GM12864 (cell line): ENCODE measurements at regions not wholly inside any gene's neighbourhood (a gene's known extent, or its start where the extent isn't known, plus 50 kb on each side); places are given as distances from the start of the nearest gene placed in this dataset.

Source experiments
- DNase-seq: peaks from one replicate; pipeline ENCODE4 v3.0.0-alpha.2; 2011; ENCODE audit warnings: low read depth
- H3K4me3 ChIP-seq: 2 replicates; pipeline ENCODE4 v1.5.1; 2011; ENCODE audit warnings: mild to moderate bottlenecking, low read depth, low read length, control low read depth
- CTCF ChIP-seq: IDR thresholded peaks from 2 replicates; pipeline ENCODE4 v1.5.1; 2011; ENCODE audit warnings: low read depth, mild to moderate bottlenecking, moderate library complexity, low read length, control low read depth, inconsistent platforms; ENCODE audit errors: missing control alignments

GRCh38 chr5:9971301-9971700 is 278.4 kb downstream of the ATPSCKMT start:
- H3K4me3 ChIP-seq, result no peak overlapping the region
- no peak for TF ChIP-seq CTCF
- no peak for DNase-seq

DNA sequence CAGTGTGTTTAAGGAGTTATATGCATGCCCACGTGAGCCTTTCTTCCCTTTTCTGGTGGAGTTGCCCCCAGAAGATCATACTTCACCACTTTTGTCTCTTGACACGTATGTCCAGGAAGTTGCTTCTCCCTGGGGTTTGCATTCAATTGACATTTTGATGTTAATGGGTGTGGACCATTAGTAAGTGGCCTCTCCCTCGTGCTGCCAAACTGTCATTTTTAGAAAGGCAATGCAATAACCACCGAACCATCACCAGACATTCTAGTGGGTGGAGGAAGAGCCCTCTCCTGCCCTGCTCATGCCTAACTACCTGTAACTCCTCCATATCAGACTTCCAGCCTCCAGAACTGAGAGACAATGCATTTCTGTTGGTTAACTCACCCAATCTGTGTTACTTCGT is 290.8 kb downstream of the ATPSCKMT start:
- TF ChIP-seq CTCF, result no peak
- no peak overlapping the region for H3K4me3 ChIP-seq
- no peak for DNase-seq

DNA sequence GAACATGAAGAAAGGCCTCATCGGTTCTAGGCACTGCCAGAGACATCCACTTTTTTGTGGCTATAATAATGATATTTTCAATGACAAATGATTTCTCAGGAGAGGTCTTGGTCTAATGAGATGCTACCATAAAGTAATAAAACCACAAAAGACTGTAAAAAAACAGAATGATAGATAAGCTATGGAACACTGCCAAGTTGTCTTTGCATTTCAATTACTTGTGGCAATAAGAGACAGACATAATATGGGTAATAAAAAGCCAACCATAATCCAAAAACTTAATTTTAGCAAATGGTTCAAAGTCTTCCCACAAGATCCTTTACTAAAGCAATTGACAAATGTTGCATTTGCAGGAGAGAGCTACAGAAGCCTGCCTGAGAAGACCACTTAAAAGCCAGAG is 292.5 kb downstream of the ATPSCKMT start:
- no peak for TF ChIP-seq CTCF
- no peak for DNase-seq
- no peak overlapping the region for H3K4me3 ChIP-seq

DNA sequence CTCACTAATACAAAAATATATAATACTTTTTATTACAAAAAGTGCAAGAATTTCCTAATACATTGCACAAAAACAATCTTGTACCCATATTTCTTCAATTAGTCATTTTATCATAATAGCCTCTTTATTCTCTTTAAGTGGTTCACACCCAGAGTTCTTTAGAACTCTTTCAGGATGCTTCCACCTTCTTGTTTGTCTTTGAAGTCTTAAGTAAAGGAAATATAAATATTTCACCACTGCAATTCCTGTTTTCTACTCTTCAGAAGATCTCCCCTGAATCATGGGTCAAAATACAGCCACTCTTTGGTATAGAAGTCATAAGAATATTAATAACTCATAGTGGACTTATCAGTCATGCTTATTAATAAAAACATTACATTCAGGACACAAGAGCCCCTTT is 293.0 kb downstream of the ATPSCKMT start:
- H3K4me3 ChIP-seq, result no peak overlapping the region
- TF ChIP-seq CTCF, result no peak
- DNase-seq, result no peak

GRCh38 chr5:9955586-9955985 is 294.1 kb downstream of the ATPSCKMT start:
- TF ChIP-seq CTCF, result no peak
- no peak for DNase-seq
- H3K4me3 ChIP-seq, result no peak overlapping the region

DNA sequence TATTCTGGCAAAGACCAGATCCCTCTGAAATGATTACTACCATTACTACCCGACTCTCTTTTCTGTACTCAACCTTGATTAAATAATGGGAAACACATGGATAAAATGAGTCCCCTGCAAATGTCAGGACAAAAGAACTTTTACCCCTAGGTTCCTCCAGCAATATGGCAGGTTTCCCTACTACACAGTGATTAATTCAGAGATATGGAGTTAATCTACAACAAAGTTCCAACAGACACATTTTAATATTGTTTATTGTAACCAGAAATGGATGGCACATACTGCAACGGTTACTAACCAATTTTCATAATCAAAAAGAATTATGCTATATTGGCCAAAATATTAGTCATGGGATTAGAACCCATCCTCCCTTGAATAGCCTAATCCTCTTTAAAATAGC is 294.8 kb downstream of the ATPSCKMT start:
- H3K4me3 ChIP-seq, result no peak overlapping the region
- TF ChIP-seq CTCF, result no peak
- DNase-seq, result no peak

DNA sequence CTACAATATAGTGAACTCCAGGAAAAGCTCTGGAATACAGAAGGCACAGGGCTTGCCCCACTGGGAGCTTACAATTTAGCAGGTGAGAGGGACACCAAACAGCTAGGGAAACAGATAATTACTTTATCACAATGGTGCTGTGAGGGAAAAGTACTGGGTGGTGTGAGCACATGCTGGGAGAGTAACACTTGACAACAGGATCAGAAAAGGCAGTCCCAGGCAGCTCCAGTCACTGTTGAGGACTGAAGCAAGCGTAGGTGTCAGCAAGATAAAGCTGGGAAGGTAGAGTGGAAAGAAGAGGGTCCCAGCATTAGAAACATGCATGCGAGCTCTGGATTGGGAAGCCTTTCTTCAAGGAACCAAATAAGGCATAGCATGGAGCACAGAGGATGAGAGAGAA is 296.0 kb downstream of the ATPSCKMT start:
- no peak overlapping the region for H3K4me3 ChIP-seq
- TF ChIP-seq CTCF, result no peak
- DNase-seq, result no peak
